SU-DHL-6 (cell line): ENCODE measurements at regions not wholly inside any gene's neighbourhood (a gene's known extent, or its start where the extent isn't known, plus 50 kb on each side); places are given as distances from the start of the nearest gene placed in this dataset.

Source experiments
- H2AFZ ChIP-seq: fragments of 200-600 bp; sonication (generic); 2 replicates; pipeline ENCODE4 v1.6.1; 2014; ENCODE audit warnings: low read depth, mild to moderate bottlenecking, moderate library complexity, mixed read lengths, antibody characterized with exemption, low read length; ENCODE audit not compliant: severe bottlenecking
- H3F3A ChIP-seq: fragments of 200-600 bp; shearing (Covaris generic); 2 replicates; pipeline ENCODE4 v1.6.0; 2016; ENCODE audit warnings: antibody characterized with exemption, mild to moderate bottlenecking; ENCODE audit not compliant: insufficient read depth
- H3K27ac ChIP-seq: fragments of 200-600 bp; sonication (generic); 2 replicates; pipeline ENCODE4 v1.5.1; 2016; ENCODE audit warnings: low read depth, mild to moderate bottlenecking, low read length, moderate library complexity, mixed read lengths
- H3K27me3 ChIP-seq: fragments of 200-600 bp; sonication (generic), shearing (Covaris generic); 2 replicates; pipeline ENCODE4 v1.6.0; 2014; ENCODE audit warnings: mild to moderate bottlenecking, low read length
- H3K36me3 ChIP-seq: fragments of 200-600 bp; sonication (generic); 2 replicates; pipeline ENCODE4 v1.6.1; 2014; ENCODE audit warnings: mild to moderate bottlenecking, low read length, mixed read lengths
- H3K4me2 ChIP-seq: fragments of 300-600, 200-600 bp; shearing (Covaris generic), sonication (generic); 2 replicates; pipeline ENCODE4 v1.6.0; 2014; ENCODE audit warnings: low read length, low read depth, mild to moderate bottlenecking; ENCODE audit not compliant: poor library complexity, severe bottlenecking
- H3K4me3 ChIP-seq: fragments of 200-600 bp; sonication (generic); 2 replicates; pipeline ENCODE4 v1.5.1; 2014; ENCODE audit warnings: antibody characterized with exemption, low read length, mild to moderate bottlenecking, mixed read lengths; ENCODE audit not compliant: insufficient read depth, poor library complexity, severe bottlenecking
- H3K79me2 ChIP-seq: fragments of 200-600 bp; sonication (generic); 2 replicates; pipeline ENCODE4 v1.6.1; 2014; ENCODE audit warnings: mild to moderate bottlenecking, low read length, moderate library complexity; ENCODE audit not compliant: insufficient read depth
- H3K9ac ChIP-seq: fragments of 200-600 bp; sonication (generic); 2 replicates; pipeline ENCODE4 v1.7.0; 2014; ENCODE audit warnings: mild to moderate bottlenecking, low read length
- H3K9me2 ChIP-seq: fragments of 200-600 bp; sonication (generic); replicated peaks from 2 replicates; pipeline ENCODE4 v1.6.1; 2014; ENCODE audit warnings: low read length; ENCODE audit not compliant: insufficient read depth
- H3K9me3 ChIP-seq: fragments of 200-600 bp; sonication (generic); 2 replicates; pipeline ENCODE4 v1.6.1; 2014; ENCODE audit warnings: low read length, mixed read lengths; ENCODE audit not compliant: insufficient read depth
- H4K20me1 ChIP-seq: fragments of 200-600 bp; sonication (generic); 2 replicates; pipeline ENCODE4 v1.6.1; 2014; ENCODE audit warnings: low read depth, mild to moderate bottlenecking, antibody characterized with exemption, low read length, moderate library complexity, mixed read lengths
- EZH2phosphoT487 ChIP-seq: fragments of 200-600 bp; sonication (generic), shearing (Covaris generic); conservative IDR thresholded peaks from 2 replicates; pipeline ENCODE4 v1.6.1; 2018; ENCODE audit warnings: mild to moderate bottlenecking, antibody characterized with exemption, low read length, moderate library complexity, mixed read lengths
- TF ChIP-seq, protein P1 (sequence below): fragments of 200-600 bp; sonication (generic); IDR thresholded peaks from one replicate; pipeline ENCODE4 v1.5.1; 2017; ENCODE audit warnings: antibody characterized with exemption, mild to moderate bottlenecking, low read length, moderate library complexity; ENCODE audit not compliant: insufficient read depth, poor library complexity, severe bottlenecking

DNA sequence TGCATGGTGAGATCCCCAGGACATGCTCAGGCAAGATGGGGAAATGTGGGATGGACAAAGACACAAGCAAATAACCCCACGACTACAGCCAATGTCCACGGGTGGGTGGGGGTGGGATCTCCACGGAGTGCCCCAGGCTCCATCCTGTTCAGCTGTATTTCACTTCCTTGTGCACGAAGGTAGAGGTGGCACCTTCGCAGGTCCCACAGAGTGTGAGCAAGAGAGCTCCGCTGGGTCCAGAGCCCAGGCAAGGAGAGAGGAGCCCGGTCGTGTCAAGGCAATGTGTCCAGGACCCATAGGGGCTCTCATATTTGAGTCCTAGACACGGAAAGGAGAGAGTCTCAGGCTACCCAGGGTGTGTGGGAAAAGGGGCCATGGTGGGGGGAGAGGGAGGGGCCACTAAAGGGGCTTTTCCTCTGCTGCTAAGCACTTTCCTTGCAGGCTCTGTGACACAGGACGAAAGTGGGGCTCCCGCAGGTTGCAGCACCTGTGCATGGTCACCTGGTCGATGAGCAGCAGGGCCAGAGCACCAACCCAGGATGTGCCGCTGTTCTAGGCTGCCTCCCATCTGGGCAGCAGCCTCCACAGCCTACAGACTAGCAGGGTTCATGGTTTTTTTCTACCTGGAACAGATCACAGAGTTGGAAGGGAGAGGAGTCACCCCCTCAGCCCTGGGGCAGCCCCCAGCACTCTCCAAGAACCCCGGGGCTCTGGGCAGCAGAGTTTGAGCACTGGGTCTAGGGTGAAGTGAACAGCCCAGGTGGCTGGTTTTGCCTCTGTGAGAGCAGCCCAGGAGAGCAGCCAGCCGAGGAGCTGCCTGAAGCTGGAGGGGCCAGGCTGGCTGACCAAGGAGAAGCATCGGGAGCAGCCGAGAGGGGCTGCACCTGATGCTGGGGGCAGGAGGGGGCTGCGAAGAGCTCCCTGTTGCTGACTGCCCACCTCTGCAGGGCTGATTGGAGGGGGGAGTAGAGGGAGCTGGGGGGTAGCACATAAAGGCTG is 100.7 kb upstream of the MVB12B start:
- Histone ChIP-seq H4K20me1 (no peaks in the 10 kb centered on the region), H3K27ac (no peak overlapping the region), H2AFZ (no peak overlapping the region), H3K36me3 (no peaks in the 10 kb centered on the region), H3K79me2 (no peaks in the 10 kb centered on the region), H3K27me3 (no peaks in the 10 kb centered on the region), H3K9me3 (no peaks in the 10 kb centered on the region), H3K4me3 (no peak overlapping the region), H3K4me2 (no peak overlapping the region), H3F3A (no peaks in the 10 kb centered on the region), H3K9me2 (no peaks in the 10 kb centered on the region), H3K9ac (no peak overlapping the region)
- TF ChIP-seq, protein P1, sequence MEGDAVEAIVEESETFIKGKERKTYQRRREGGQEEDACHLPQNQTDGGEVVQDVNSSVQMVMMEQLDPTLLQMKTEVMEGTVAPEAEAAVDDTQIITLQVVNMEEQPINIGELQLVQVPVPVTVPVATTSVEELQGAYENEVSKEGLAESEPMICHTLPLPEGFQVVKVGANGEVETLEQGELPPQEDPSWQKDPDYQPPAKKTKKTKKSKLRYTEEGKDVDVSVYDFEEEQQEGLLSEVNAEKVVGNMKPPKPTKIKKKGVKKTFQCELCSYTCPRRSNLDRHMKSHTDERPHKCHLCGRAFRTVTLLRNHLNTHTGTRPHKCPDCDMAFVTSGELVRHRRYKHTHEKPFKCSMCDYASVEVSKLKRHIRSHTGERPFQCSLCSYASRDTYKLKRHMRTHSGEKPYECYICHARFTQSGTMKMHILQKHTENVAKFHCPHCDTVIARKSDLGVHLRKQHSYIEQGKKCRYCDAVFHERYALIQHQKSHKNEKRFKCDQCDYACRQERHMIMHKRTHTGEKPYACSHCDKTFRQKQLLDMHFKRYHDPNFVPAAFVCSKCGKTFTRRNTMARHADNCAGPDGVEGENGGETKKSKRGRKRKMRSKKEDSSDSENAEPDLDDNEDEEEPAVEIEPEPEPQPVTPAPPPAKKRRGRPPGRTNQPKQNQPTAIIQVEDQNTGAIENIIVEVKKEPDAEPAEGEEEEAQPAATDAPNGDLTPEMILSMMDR = no peak
- TF ChIP-seq EZH2phosphoT487 = no peak

DNA sequence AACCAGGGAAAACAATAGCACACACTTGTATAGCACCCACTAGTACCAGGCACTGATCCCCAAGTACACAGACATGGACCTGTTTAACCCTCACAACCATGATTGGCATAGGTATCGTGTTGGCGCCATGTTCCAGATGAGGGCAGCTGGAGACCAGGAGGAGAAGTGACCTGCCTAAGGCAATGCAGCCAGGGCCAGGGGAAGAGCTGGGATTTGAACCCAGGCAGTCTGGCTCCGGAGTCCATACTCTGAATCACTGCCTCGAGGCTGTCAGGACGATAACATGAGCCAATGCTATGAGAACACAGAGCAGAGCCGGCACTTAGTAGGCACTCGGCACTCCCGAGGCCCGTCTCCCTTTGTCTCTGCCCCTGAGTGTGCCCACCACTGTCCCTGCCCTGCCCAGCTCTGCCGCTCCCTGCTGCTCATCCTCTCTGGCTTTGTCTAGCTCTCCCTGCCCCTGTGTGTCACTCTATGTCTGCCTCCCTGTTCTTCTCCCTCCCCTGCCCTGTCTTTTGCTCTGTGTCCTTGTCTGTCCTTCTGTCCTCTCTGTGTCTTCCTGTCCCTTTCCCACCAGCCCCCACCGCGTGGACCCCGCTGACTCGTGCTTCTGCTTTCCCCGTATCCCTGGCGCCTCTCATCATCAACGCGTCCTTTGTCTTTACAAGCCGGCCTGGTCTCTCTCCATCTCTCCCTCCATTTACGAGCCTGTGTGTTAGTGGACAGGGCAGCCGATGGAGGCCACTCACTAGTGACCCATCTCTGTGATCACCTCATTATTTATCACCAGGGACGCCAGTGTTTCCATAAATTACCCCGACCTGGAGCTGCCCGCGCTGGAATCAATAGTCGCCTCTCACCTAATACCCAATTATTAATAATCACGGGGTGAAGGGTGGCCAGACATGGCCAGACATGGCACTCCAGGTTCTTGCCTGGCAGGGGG is 99.4 kb upstream of the MVB12B start:
- H3K27me3 ChIP-seq = no peaks in the 10 kb centered on the region

DNA sequence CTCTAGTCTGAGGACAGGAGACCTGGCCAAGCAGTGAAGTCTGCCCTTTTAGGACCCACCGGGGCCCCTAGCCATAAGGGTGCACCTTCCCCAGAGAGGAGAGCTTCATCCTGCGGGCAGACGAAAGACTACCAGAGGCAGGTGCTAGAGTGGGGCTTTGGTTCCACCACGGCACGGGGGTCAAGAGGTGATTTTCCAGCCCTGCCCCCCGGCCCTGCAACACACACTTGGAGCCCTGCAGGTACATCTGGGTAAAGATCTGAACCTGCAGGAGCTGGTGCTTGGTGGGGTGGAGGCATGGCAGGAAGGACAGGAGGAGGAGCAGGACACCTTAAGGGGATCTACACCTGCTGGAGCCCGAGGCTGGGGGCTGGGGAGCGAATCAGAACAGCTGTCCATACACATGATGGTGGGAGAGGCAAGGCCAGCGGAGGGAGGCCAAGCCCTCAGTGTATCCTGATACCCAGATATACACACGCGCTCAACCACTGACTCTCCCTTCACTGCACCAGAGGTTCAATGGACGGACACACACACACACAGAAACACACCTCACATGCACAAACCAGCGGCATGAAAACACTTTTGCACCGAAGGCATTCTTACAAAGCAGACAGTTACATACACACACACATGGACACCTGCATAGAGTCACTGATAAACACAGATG is 98.4 kb upstream of the MVB12B start:
- Histone ChIP-seq H3K9ac (no peak overlapping the region), H3F3A (no peaks in the 10 kb centered on the region), H3K36me3 (no peaks in the 10 kb centered on the region), H4K20me1 (no peaks in the 10 kb centered on the region), H3K27me3 (no peaks in the 10 kb centered on the region), H3K9me3 (no peaks in the 10 kb centered on the region), H2AFZ (no peak overlapping the region), H3K9me2 (no peaks in the 10 kb centered on the region), H3K4me2 (no peak overlapping the region), H3K4me3 (no peak overlapping the region), H3K79me2 (no peaks in the 10 kb centered on the region), H3K27ac (no peak overlapping the region)
- TF ChIP-seq EZH2phosphoT487 = no peak
- TF ChIP-seq, protein P1 = no peak

More for the DNA sequence above, 99.4 kb upstream of the MVB12B start:
- Histone ChIP-seq H4K20me1 (no peaks in the 10 kb centered on the region), H3K79me2 (no peaks in the 10 kb centered on the region), H3K9me2 (no peaks in the 10 kb centered on the region), H3K27ac (no peak overlapping the region), H3K4me3 (no peak overlapping the region), H3K9me3 (no peaks in the 10 kb centered on the region), H3K36me3 (no peaks in the 10 kb centered on the region), H3F3A (no peaks in the 10 kb centered on the region), H2AFZ (no peak overlapping the region), H3K9ac (no peak overlapping the region), H3K4me2 (no peak overlapping the region)
- TF ChIP-seq, protein P1 = no peak
- TF ChIP-seq EZH2phosphoT487 = no peak
